GM12878 (cell line): ENCODE measurements at regions not wholly inside any gene's neighbourhood (a gene's known extent, or its start where the extent isn't known, plus 50 kb on each side); places are given as distances from the start of the nearest gene placed in this dataset.
A peak's percentile ranks its signal among the peaks of the same experiment; 100 is the strongest.

Source experiments
- BCL11A ChIP-seq: IDR thresholded peaks from 2 replicates; pipeline ENCODE4 v1.6.1; 2011; ENCODE audit warnings: low read depth, low read length
- CEBPB ChIP-seq, 2 experiments: fragments of 150-350 bp in 1 of 2; IDR thresholded peaks; 2 replicates each; pipeline ENCODE4 v1.6.1; 2012 to 2014; ENCODE audit warnings: low read depth in 2 of 2, low read length in 2 of 2, borderline replicate concordance in 1 of 2, inconsistent platforms in 1 of 2
- CREM ChIP-seq: IDR thresholded peaks from 2 replicates; pipeline ENCODE4 v1.6.1; 2014; ENCODE audit warnings: antibody characterized with exemption, low read depth
- GATAD2B ChIP-seq: fragments of 450-650 bp; conservative IDR thresholded peaks from 2 replicates; pipeline ENCODE4 v1.6.1; 2017; ENCODE audit warnings: low read depth, mild to moderate bottlenecking, moderate library complexity
- HDAC2 ChIP-seq: fragments of 200-600 bp; sonication (generic); IDR thresholded peaks from 2 replicates; pipeline ENCODE4 v1.6.1; 2017
- HDAC6 ChIP-seq: fragments of 200-600 bp; sonication (generic); IDR thresholded peaks from one replicate; pipeline ENCODE4 v1.8.0; 2017; ENCODE audit warnings: antibody characterized with exemption; ENCODE audit not compliant: unreplicated experiment
- HDGF ChIP-seq: fragments of 450-650 bp; IDR thresholded peaks from 2 replicates; pipeline ENCODE4 v1.6.1; 2016; ENCODE audit warnings: antibody characterized with exemption
- KDM1A ChIP-seq: fragments of 200-600 bp; sonication (generic); IDR thresholded peaks from 2 replicates; pipeline ENCODE4 v1.6.1; 2016; ENCODE audit warnings: borderline replicate concordance
- LARP7 ChIP-seq: fragments of 450-650 bp; IDR thresholded peaks from 2 replicates; pipeline ENCODE4 v1.6.1; 2017; ENCODE audit warnings: mild to moderate bottlenecking
- MYB ChIP-seq: fragments of 150-350 bp; IDR thresholded peaks from 2 replicates; pipeline ENCODE4 v1.6.1; 2014; ENCODE audit warnings: mild to moderate bottlenecking, low read depth, low read length, borderline replicate concordance
- NBN ChIP-seq: fragments of 450-650 bp; IDR thresholded peaks from 2 replicates; pipeline ENCODE4 v1.6.1; 2016
- NFYB ChIP-seq: IDR thresholded peaks from 2 replicates; pipeline ENCODE4 v1.6.1; 2011; ENCODE audit warnings: low read depth, mild to moderate bottlenecking, low read length, improper control_type of control experiment, moderate library complexity; ENCODE audit not compliant: insufficient read depth
- NR2C2 ChIP-seq: IDR thresholded peaks from 2 replicates; pipeline ENCODE4 v1.6.1; 2011; ENCODE audit warnings: borderline replicate concordance, low read depth; ENCODE audit not compliant: control insufficient read depth, insufficient read length
- POLR2AphosphoS2 ChIP-seq: IDR thresholded peaks from 2 replicates; pipeline ENCODE4 v1.6.1; 2011; ENCODE audit warnings: low read depth, mild to moderate bottlenecking, low read length, improper control_type of control experiment, moderate library complexity
- RAD21 ChIP-seq: IDR thresholded peaks from 2 replicates; pipeline ENCODE4 v1.6.1; 2011; ENCODE audit warnings: mild to moderate bottlenecking, low read depth, low read length, moderate library complexity; ENCODE audit not compliant: insufficient read depth
- RELA ChIP-seq: fragments of 450-650 bp; IDR thresholded peaks from 2 replicates; pipeline ENCODE4 v1.8.0; 2014; ENCODE audit warnings: borderline replicate concordance; ENCODE audit not compliant: partially characterized antibody
- RFX5 ChIP-seq: IDR thresholded peaks from 2 replicates; pipeline ENCODE4 v1.6.1; 2011; ENCODE audit warnings: low read depth, low read length, improper control_type of control experiment
- RUNX3 ChIP-seq: IDR thresholded peaks from 2 replicates; pipeline ENCODE4 v1.6.1; 2012; ENCODE audit warnings: low read length, inconsistent platforms
- SIN3A ChIP-seq: IDR thresholded peaks from 2 replicates; pipeline ENCODE4 v1.6.1; 2012; ENCODE audit warnings: low read depth, low read length, improper control_type of control experiment
- SMC3 ChIP-seq: IDR thresholded peaks from 2 replicates; pipeline ENCODE4 v1.6.1; 2011; ENCODE audit warnings: low read length, improper control_type of control experiment, borderline replicate concordance
- STAT1 ChIP-seq: fragments of 450-650 bp; conservative IDR thresholded peaks from 2 replicates; pipeline ENCODE4 v1.6.1; 2014; ENCODE audit warnings: antibody characterized with exemption, mild to moderate bottlenecking
- ZBED1 ChIP-seq: IDR thresholded peaks from 2 replicates; pipeline ENCODE4 v1.6.1; 2016; ENCODE audit warnings: borderline replicate concordance
- ZNF384 ChIP-seq: IDR thresholded peaks from 2 replicates; pipeline ENCODE4 v1.6.1; 2012; ENCODE audit warnings: low read depth, mild to moderate bottlenecking, low read length, improper control_type of control experiment, borderline replicate concordance
- ZNF622 ChIP-seq: fragments of 450-650 bp; IDR thresholded peaks from 2 replicates; pipeline ENCODE4 v1.6.1; 2017; ENCODE audit warnings: mild to moderate bottlenecking, inconsistent platforms
- TF ChIP-seq, protein P1 (sequence below): IDR thresholded peaks from 2 replicates; pipeline ENCODE4 v1.6.1; 2012; ENCODE audit warnings: low read depth, low read length, improper control_type of control experiment
- TF ChIP-seq, protein P2 (sequence below): fragments of 450-650 bp; IDR thresholded peaks from 2 replicates; pipeline ENCODE4 v1.6.1; 2017; ENCODE audit warnings: borderline replicate concordance
- TF ChIP-seq, protein P3 (sequence below): fragments of 450-650 bp; IDR thresholded peaks from 2 replicates; pipeline ENCODE4 v1.6.1; 2017; ENCODE audit warnings: antibody characterized with exemption, mild to moderate bottlenecking, moderate library complexity

DNA sequence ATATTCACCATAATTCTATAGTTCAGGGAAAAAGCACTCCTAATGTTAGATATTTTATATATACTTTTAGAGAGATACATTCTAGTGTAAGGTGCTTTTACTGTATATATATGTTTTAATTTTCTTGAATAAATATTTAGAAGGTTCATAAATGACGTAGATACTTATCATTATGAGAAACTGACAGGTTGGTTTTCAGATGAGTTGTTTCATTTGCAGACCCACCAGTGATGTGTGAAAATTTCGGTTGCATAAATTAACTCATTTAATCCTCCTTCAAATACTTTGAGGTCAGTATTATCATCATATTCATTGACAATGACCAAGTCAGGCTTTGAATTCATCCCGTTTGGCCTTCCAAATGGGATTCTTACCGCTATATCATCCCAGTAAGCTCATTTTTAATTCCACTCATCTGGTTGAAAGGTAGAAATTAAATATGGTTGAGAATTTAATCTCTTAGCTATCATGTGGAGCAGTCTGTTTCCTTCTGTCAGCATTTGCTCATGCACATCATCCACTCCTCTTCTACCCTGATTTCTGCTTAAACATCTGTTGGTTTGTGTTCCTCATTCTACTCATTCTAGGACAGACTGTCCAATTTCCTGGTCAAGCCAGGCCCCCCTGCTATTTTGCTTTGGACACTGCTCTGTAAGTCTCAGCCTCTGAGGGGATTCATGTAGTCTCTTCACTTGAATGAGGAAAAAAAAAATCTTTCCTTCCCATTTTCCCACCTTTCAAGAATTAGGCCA, 1156.6 kb downstream of the PLA2G4A start (continued):
- TF ChIP-seq NR2C2 (no peak), RELA (no peak), HDAC2 (no peak), CEBPB (IDR thresholded peaks at IDR 0.05; ENCODE audit: borderline replicate concordance in 1 of 2, low read depth in 2 of 2, low read length in 2 of 2) (peak in 1 of 2 experiments; percentile 32; a peak in 1 of 4 replicates), BCL11A (0 out of 2 replicates have a peak, but pooled peaks have one; percentile 22), RFX5 (no peak), STAT1 (no peak), ZBED1 (no peak; the same call in 1 of the 2 replicates), RAD21 (no peak), MYB (no peak), GATAD2B (no peak), SIN3A (no peak), NBN (no peak), ZNF622 (no peak), NFYB (no peak), LARP7 (no peak), HDGF (no peak), KDM1A (no peak), POLR2AphosphoS2 (no peak), ZNF384 (no peak), RUNX3 (peak; percentile 42; the same call in 1 of the 2 replicates), CREM (peak; percentile 51; the same call in 1 of the 2 replicates), HDAC6 (no peak), SMC3 (no peak)
- TF ChIP-seq, protein P1, sequence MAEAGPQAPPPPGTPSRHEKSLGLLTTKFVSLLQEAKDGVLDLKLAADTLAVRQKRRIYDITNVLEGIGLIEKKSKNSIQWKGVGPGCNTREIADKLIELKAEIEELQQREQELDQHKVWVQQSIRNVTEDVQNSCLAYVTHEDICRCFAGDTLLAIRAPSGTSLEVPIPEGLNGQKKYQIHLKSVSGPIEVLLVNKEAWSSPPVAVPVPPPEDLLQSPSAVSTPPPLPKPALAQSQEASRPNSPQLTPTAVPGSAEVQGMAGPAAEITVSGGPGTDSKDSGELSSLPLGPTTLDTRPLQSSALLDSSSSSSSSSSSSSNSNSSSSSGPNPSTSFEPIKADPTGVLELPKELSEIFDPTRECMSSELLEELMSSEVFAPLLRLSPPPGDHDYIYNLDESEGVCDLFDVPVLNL = no peak
- TF ChIP-seq, protein P2, sequence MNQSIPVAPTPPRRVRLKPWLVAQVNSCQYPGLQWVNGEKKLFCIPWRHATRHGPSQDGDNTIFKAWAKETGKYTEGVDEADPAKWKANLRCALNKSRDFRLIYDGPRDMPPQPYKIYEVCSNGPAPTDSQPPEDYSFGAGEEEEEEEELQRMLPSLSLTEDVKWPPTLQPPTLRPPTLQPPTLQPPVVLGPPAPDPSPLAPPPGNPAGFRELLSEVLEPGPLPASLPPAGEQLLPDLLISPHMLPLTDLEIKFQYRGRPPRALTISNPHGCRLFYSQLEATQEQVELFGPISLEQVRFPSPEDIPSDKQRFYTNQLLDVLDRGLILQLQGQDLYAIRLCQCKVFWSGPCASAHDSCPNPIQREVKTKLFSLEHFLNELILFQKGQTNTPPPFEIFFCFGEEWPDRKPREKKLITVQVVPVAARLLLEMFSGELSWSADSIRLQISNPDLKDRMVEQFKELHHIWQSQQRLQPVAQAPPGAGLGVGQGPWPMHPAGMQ = no peak
- TF ChIP-seq, protein P3, sequence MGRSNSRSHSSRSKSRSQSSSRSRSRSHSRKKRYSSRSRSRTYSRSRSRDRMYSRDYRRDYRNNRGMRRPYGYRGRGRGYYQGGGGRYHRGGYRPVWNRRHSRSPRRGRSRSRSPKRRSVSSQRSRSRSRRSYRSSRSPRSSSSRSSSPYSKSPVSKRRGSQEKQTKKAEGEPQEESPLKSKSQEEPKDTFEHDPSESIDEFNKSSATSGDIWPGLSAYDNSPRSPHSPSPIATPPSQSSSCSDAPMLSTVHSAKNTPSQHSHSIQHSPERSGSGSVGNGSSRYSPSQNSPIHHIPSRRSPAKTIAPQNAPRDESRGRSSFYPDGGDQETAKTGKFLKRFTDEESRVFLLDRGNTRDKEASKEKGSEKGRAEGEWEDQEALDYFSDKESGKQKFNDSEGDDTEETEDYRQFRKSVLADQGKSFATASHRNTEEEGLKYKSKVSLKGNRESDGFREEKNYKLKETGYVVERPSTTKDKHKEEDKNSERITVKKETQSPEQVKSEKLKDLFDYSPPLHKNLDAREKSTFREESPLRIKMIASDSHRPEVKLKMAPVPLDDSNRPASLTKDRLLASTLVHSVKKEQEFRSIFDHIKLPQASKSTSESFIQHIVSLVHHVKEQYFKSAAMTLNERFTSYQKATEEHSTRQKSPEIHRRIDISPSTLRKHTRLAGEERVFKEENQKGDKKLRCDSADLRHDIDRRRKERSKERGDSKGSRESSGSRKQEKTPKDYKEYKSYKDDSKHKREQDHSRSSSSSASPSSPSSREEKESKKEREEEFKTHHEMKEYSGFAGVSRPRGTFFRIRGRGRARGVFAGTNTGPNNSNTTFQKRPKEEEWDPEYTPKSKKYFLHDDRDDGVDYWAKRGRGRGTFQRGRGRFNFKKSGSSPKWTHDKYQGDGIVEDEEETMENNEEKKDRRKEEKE = no peak
